Stimulated activated CD4-positive, alpha-beta T cell treated with anti-CD3 and anti-CD28 coated beads, Interleukin-4, amount 100 ng/mL, for 24 hours (primary cell): ENCODE measurements at regions not wholly inside any gene's neighbourhood (a gene's known extent, or its start where the extent isn't known, plus 50 kb on each side); places are given as distances from the start of the nearest gene placed in this dataset.

Experiments used
- DNase-seq: peaks from one replicate; pipeline ENCODE4 v3.0.0-alpha.2; 2020

DNA sequence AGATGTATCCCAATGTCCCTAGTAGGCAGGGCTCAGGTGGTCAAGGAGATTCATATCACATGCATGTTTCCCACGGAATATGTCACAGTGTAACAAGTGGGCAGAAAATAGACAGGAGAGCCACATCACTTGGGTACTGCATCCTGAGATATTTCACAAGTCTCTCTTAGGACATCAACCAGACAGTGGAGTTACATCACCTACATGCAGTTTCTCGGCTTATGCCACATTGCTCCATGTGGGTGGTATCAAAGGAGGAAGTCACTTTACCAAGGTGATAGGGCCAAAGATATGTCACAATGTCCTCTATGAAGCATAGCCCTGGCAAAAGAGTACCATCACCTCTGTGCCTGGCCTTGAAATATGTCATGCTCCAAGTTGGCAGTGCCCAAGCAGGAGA, 1056.7 kb upstream of the AMELY start:
- DNase-seq: no peak

DNA sequence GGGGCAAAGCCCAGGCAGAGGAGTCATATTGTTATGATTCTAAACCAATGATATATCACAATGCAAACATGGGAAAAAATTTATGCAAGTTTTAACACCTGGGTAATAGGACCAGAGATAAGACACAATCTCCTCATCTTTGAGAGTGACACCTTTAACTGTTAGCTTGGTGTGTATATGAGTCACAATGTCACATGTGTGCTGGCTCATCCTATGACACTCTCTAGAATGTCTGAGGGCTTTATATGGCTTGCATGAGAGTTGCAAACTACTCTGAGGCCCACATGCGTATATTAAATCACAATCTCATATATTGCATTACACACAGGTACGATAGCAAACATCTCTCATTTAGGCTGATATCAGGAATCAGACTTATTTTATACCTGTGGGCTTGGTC, 1055.4 kb upstream of the AMELY start:
- DNase-seq: no peak

DNA sequence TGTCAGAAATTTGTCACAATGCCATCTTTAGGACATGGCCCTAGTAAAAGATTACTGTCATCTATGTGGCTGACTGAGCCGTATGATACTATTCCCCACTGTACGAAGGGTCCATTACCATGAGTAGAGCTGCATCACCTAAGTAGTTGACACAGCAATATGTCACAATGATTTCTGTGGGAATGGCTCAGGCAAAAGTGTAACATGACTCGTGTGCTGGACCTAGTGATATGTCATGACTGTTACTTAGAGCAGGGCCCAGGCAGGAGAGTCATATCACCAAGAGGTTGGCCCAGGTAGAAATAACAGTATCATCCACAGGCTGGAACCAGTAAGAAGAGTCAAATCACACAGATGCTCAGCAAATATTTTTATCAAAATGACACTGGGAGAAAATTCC, 1051.8 kb upstream of the AMELY start:
- no peak for DNase-seq

DNA sequence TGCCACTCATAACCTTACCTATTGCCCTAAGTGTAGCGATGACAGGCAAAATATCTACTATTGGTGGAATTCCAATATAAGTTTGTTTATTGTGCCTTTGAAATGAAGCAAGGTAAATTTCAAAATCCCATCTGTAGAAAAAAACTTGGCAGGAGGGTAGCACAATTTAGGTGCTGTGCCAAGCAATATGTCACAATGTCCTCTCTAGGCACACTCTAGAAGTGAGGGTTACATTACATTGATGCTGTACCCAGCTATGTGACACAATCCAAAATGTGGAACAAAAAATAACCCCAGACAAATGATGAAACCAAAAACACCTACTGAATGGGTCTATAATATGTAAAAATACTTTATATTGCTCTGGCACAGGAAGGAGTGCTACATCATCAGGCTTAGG, 1050.8 kb upstream of the AMELY start:
- no peak for DNase-seq

DNA sequence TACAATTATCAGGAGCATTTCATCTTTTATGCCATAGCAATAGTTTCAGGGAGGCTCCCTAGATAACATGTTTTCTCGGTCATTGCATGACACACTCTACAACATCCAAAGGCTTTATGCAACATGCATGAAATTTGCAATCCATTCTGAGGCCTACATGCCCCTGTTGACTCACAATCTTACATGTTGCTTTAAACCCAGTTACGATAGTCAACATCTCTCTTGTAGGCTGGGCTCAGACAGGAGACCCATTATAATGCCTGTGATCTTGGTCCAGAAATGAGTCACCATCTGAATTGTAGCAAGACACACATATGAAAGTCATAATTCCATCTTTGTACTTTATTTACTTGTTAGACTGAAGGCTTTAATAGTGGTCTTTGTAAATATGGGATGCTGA, 1050.3 kb upstream of the AMELY start:
- DNase-seq: no peak

DNA sequence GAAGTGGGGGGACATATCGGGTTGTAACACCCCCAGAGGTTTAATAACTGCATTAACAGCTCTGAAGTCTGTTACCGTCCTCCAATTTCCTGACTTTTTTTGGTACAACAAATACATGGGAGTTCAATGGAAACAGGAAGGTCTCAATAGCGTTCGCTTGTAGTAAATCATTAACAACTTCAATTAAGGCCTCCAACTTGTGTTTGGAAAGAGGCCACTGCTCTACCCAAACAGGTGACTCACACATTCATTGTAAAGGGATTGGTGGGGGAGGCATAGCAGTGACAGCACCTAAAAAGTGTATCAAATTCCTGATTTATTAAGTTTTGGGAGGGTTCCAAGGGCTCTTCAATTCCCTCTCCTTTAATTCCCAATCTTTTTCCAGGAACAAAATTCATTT, 1046.2 kb upstream of the AMELY start:
- DNase-seq: no peak

DNA sequence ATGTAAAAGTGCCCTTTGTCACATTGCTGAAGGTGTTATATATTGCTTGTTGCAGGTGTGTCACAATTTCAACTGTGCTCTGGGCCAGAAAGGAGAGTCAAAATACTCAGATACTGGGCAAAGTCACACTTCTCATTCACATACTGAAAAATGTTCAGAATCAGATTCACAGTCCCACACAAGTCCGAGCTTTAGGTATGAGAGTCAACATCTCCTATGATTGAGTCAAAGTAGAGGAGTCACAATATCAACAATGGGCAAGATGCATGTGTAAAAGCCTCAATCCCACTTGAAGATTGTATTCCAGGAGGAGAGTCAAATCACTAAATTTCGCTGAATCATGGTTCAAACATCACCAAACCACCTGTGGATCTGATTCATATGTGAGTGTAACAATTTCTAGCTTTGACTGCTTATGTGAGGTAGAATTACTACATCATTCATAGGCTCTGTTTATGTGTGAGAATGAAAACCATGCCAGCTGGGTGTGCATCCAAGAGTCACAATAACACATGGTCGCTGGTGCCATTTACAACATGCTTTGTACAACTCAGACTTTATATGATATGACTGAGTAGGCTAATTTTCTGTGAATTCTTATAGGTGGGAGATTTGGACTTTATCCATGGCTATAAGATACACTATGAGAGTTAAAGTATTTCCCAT, 1039.8 kb upstream of the AMELY start:
- no peak for DNase-seq

DNA sequence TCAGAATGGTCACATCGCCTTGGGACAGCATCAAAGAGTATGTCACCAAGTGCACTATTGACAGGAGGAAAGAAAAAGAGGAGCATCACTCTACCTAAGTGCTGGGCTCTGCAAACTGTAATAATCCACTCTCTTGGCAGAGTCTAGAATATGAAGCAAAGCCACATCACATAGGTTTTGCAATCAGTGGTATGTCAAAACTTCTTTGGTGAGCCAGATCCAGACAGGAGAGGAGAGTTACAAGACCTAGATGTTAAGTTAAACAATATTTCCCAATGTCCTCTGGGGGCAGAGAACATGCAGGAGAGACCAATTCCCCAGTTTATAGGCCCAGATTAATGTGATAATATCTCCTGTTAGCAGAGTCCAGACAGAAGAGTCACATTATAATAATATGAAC, 1032.6 kb upstream of the AMELY start:
- no peak for DNase-seq

DNA sequence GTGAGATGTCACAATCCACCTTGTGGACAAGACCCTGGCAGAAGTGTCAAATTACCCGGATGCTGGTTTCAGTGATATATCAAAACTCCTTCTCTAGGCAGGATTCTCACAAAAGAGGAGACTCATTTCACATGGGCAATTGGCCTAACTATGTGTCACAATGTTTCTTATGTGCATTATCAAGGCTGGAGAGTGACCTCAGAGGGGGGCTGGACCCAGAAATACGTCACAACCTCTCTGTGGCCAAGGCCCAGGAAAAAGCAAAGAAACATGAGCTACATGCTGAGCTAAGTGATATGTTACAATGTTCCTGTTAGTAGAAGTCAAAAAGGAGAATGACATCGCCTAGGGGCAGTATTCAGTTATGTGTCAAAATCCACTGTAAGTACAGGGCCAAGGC, 1031.2 kb upstream of the AMELY start:
- no peak for DNase-seq

DNA sequence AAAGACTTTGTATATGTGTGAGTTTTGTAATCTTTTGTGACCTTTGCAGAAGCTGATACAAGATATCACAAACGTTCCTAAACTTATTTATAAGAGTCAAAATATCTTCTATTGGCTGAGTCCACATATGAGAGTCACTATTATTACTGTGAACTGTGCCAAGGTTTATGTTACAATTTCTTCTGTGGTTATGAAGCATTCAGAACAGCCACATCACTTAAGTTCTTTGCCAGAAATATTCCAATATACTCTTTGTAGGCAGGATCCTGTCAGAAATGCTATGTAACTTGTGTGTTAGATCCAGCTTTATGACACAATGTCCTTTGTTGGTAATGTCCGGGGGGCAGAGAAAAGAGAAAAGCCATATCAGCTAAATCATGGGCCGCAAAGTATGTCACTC, 1030.3 kb upstream of the AMELY start:
- no peak for DNase-seq

DNA sequence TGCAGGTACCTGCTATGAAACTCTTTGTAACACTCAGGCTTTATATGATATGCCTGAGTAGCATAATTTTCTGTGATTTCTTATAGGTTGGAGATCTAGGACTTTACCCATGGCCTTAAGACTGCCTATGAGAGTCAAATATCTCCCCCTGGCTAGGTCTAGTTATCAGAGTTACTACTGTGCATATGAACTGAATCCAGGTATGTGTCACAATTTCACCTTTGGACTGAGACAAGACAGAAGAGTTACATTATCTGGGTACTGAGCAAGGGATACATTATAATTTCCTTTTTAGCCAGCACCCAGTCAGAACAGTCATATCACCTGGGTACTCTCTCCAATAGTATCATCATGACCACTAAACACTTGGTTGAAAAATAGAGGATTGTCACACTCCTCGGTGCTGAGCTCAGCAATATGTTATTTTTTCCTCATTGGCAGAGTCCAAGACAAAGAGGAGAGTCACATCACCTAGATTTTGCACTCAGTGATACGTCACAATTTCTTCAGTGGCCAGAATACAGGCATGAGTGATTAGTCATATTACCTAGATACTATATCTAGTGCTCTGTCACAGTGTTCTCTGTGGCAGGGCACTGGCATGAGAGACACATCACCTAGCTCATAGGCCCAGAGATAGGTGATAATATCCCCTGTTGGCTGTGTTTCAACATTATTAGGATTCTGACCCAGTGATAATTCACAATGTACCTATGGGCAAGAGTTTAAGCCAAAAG, 1027.6 kb upstream of the AMELY start:
- no peak for DNase-seq

DNA sequence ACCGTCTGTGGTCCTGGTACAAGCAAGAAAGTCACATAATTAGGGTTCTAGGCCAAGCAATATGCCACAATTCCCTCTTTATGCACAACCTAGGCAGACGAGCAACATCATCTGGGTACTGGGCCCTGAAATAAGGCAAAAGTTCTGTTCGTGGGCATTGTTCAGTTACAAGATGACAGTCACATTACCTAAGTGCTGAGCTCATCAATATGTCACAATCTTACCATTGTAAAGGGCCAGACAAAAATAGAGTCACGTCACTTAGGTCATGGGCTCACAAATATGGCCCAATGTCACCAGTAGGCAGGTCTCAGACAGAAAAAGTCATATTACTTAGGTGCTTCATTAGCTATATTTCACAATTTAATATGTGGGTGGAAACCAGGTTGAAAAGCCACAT, 1025.3 kb upstream of the AMELY start:
- no peak for DNase-seq

DNA sequence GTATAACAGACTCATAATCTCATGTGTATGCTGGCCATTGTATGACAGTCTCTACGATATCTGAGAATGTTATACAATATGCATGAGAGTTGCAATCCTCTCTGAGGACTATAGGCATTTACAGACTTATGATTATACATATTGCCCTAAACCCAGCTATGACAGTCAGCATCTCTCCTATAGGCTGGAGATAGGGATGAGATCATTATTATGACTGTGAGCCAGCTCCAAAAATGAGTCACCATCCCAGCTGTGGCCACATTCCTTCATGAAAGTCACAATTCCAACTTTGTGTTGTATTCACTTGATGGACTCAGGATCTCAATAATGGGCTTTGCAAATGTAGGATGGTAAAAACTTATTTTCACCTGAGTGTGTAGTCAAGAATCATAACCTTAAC, 1024.5 kb upstream of the AMELY start:
- DNase-seq: no peak

DNA sequence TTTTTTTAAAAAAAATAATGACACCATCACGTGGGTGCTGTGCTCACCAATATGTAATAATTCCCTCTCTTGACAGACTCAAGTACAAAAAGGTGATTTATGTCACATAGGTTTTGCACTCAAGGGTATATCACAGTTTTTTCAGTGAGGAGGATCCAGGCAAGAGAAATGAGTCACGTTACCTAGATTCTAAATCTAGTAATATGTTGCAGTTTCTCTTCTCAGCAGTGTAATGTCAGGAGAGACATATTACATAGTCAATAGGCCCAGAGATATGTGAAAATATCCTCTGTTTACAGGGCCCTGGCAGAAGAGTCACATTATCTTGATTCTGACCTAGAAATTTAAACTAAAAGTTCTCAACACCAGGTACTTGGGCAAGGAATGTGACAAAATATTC, 1024.1 kb upstream of the AMELY start:
- DNase-seq: no peak

DNA sequence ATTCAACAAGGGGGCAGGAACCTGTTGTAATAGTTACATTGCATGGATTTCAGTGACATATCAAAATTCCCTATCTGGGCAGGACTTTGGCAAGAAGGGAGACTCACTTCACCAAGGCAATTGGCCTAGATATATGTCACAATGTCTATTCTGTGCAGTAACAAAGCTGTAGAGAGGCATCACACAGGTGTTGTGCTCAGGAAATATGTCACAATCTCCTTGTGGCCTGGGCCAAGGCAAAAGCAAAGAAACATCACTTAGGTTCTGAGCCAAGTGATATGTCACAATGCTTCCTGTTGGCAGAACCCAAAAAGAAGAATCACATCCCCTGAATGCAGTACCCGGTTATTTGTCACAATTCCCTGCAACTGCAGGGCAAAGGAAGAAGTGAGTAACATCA, 1020.9 kb upstream of the AMELY start:
- DNase-seq: no peak

DNA sequence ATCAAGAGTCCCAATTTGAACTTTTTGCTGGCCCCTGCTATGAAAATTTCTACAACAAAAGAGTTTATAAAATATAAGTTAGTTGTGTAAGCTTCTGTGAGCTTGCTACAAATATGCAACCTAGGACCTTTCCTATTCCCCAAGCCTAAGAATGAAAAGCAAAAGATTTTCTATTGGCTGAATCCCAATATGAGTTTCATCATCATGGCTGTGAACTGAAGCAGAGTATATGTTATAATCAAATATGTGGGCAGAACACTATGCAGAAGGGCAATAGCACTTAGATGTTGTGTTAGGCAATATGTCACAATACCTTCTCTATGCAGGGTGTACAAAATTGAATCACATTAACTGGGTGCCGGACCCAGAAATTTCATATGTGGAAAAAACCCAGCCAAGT, 1018.3 kb upstream of the AMELY start:
- no peak for DNase-seq

DNA sequence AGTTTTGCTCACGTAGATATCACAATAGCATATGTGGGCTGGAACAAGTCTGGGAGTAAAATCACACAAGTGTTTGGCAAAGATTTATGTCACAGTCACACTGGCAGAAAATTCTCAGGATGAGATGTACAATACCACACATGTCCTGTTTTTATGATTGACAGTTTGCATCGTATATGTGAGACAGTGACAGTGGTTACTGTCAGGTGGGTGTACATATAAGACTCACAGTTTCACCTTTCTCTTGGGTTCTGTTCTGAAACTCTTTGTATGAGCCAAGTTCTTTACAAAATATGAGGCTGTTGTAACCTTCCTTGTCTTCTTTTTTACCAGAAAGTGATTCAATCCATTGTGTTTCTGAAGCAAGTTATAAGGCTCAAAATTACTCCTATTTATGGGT, 1012.5 kb upstream of the AMELY start:
- DNase-seq: no peak

DNA sequence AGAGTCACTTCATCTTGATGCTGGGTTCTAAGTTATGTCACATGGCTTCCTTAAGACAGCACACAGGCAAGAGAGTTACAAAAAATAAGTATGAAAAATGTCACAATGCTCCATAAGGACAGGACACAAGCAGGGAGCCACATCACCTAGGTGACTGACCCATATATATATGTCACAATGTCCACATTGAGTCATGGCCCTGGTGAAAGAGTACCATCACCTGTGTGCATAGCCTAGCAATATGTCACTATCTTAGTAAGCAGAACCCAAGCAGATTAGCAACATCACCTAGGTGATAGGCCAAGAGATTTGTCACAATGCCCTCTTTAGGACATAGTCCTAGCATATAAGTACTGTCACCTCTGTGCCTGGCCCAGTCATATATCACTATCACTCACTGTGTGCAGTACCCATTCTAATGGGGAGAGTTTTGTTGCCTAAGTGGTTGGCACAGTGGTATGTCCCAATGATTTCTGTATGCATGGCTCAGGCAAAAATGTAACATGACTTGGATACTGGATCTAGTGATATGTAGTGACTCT, 1012.0 kb upstream of the AMELY start:
- DNase-seq: no peak

DNA sequence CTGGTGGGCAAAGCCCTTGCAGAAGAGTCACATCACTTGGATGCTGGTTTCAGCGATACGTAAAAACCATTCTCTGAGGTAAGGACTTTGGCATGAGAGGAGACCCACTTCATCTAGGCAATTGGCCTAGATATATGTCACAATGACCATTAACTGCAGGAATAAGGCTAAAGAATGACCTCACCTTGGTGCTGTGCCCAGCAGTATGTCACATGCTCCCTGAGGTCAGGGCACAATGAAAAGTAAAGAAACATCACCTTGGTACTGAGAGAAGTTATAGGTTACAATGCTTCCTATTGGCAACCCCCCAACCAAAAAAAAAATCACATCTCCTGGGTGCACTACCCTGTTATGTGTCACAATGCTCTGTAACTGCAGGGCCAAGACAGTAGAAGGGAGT, 1008.8 kb upstream of the AMELY start:
- DNase-seq: no peak

DNA sequence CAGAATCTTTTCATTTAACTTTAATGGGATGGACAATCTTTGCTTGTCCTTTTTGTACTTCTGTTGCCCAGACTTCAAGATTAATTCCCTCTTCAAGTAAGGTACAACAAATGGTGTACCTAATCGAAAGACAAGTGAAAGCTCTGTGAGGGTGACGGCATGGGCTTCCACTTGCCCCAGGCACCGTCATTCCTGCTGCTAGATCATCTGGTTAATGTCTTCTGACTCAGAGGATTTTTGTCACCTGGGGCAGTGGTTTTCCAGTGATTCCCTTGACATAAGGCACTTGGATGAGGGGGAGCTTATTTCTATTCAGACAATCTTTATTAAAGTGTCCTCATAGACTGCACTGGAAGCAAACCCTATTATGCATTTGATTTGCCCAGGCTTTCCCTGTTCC, 977.0 kb upstream of the AMELY start:
- no peak for DNase-seq

DNA sequence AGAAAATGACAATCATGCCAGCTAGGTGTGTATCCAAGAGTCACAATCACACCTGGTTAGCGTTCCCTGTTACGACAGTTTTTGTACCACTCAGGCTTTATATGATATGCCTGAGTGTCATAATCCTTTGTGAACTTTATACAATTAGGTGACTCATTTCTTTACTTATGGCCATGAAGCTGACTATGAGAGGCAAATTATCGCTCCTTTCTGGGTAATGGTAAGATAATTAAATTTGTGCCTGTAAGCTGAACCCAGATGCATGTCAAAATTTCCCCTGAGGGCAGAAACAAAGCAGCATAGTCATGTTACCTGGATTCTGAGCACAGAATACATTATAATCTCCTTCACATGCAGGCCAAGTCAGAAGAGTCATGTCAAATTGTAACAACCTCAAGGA, 970.1 kb upstream of the AMELY start:
- DNase-seq: no peak

DNA sequence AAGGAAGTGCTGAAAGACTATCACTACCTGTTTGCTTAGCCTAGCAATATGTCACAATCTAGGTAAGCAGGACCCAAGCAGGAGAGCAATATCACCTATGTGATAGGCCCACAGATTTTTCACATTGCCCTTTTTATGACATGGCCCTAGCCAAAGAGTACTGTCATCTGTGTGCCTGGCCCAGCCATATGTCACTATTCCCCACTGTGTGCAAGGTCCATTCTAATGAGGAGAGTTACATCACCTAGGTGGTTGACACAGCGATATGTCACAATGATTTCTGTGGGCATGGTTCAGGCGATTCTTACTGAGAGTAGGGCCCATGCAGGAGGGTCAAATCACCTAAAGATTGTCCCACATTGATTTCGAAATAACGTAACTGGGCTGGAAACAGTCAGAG, 967.7 kb upstream of the AMELY start:
- DNase-seq: no peak

DNA sequence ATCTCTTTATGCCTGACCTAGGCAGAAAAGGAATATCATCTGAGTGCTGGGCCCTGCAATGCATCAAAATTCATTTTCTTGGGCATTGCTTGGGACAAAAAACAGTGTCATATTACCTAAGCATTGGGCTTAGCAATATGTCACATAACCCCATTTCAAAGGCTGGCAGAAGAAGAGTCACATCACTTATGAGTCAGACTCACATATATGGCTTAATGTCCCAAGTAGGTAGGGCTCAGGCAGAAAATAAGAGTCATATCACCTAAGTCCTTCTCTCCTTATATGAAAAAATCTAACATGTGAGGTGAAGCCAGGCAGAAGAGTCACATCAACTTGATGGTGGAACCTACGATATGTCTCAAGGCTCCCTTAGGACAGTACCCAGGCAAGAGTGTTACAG, 967.2 kb upstream of the AMELY start:
- no peak for DNase-seq

DNA sequence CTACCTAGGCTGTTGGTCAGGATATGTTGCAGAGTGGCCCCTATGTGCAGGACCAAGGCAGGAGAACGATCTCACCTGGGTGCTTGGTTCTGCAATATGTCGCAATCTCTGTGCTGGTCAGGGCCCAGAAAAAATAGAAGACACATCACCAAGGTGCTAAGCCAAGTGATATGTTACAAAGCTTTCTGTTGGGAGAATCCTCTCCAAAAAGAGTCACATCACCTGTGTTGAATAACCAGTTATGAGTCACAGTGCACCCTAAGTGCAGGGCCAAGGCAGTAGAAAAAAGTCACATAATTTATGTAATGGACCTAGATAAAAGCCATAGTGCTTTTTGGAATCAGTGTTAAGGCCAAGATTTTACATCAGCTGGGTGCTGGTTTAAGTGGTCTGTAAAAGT, 965.9 kb upstream of the AMELY start:
- no peak for DNase-seq

DNA sequence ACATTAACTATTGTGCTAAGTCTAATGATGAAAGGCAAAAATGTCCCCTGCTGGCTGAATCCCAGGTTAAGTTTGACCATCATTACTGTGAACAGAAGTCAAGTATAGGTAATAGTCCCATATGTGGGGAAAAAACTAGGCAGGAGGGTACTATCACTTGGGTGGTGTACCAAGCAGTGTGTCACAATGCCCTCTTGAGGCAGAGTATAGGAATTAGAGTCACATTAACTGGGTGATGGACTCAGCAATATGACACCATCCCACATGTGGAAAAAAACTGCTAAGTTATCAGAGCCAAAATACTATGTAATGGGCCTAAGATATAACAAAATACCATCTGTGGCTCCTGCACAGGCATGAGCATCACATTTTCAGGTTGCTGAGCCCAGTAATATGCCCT, 962.5 kb upstream of the AMELY start:
- peak; percentile 3 for DNase-seq
